C4-2B (cell line): ENCODE measurements at regions not wholly inside any gene's neighbourhood (a gene's known extent, or its start where the extent isn't known, plus 50 kb on each side); places are given as distances from the start of the nearest gene placed in this dataset.

ENCODE experiments used
- CTCF ChIP-seq: fragments of 450-650 bp; conservative IDR thresholded peaks from 2 replicates; pipeline ENCODE4 v1.5.1; 2017; ENCODE audit warnings: mild to moderate bottlenecking
- ZFX ChIP-seq: fragments of 450-650 bp; IDR thresholded peaks from 2 replicates; pipeline ENCODE4 v1.6.1; 2017

DNA sequence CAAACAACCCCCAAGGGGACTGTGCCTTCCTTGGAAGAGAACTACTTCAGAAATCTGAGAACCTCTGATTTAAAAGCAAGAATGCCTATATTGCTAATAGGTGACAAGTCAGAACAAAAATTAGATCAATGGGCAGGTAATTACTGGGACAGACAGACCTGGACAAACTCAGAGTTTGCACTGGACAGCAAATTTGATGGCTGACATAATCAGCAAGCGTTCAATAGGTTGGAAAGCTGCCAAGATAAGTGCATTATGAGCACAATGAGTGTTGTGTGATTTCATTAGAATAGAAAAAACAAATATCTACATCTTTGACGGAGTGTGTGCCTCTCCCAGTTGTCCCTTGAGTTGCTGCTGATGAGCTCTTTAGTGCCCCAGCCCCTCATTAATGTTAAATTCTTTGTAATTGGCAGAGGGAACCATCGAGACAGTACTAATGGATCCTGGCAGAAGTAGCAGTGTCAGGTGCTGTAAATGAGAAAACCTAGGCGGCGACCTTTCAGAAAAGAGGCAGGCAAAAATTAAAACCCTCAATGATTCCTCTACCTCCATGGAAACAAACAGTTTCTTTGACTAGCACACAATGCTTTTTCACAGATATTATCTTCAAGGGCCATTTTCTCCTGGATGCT lies 116.5 kb upstream of the COL21A1 start:
- TF ChIP-seq CTCF: no peak
- no peak for TF ChIP-seq ZFX
